ENCODE measurements at regions not wholly inside any gene's neighbourhood (a gene's known extent, or its start where the extent isn't known, plus 50 kb on each side); places are given as distances from the start of the nearest gene placed in this dataset.

- TF ChIP-seq, protein P1, sequence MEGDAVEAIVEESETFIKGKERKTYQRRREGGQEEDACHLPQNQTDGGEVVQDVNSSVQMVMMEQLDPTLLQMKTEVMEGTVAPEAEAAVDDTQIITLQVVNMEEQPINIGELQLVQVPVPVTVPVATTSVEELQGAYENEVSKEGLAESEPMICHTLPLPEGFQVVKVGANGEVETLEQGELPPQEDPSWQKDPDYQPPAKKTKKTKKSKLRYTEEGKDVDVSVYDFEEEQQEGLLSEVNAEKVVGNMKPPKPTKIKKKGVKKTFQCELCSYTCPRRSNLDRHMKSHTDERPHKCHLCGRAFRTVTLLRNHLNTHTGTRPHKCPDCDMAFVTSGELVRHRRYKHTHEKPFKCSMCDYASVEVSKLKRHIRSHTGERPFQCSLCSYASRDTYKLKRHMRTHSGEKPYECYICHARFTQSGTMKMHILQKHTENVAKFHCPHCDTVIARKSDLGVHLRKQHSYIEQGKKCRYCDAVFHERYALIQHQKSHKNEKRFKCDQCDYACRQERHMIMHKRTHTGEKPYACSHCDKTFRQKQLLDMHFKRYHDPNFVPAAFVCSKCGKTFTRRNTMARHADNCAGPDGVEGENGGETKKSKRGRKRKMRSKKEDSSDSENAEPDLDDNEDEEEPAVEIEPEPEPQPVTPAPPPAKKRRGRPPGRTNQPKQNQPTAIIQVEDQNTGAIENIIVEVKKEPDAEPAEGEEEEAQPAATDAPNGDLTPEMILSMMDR (IDR thresholded peaks at IDR 0.05), result no peak
- no peak for TF ChIP-seq TCF12 (IDR thresholded peaks at IDR 0.05)
- no peak for TF ChIP-seq GABPA (IDR thresholded peaks at IDR 0.05; ENCODE audit: low read depth)
- no peak for TF ChIP-seq REST (IDR thresholded peaks at IDR 0.05; ENCODE audit: low read depth, low read length)
- TF ChIP-seq MAX (IDR thresholded peaks at IDR 0.05; ENCODE audit: low read depth), result no peak
- TF ChIP-seq EZH2phosphoT487 (IDR thresholded peaks at IDR 0.05; ENCODE audit: borderline replicate concordance, low read depth), result no peak
- TF ChIP-seq POLR2AphosphoS5 (IDR thresholded peaks at IDR 0.05; ENCODE audit: low read depth, low read length), result no peak
- TF ChIP-seq SMC3 (IDR thresholded peaks at IDR 0.05; ENCODE audit: low read depth, low read length), result no peak
- no peak for TF ChIP-seq RFX5 (IDR thresholded peaks at IDR 0.05; ENCODE audit: low read length)
Observed at GRCh38 chr6:78578430-78578829, 288.9 kb upstream of the IRAK1BP1 start.
